SK-N-SH (cell line): ENCODE measurements at regions not wholly inside any gene's neighbourhood (a gene's known extent, or its start where the extent isn't known, plus 50 kb on each side); places are given as distances from the start of the nearest gene placed in this dataset.

Experiments
- CTCF ChIA-PET: fragments of 300-600, 350-600 bp; formaldehyde crosslinking; extraction: SDS; loops from one replicate; lab custom pipeline; 2021; lab: Yijun Ruan, JAX
- POLR2A ChIA-PET: fragments of 350-600 bp; sonication (Branson Sonifier 250); formaldehyde crosslinking; extraction: SDS; loops from one replicate; lab custom pipeline; 2020; ENCODE audit warnings: antibody characterized with exemption, inconsistent platforms; lab: Yijun Ruan, JAX
- DNase-seq: peaks from one replicate; pipeline ENCODE4 v3.0.0; 2012
- H2AFZ ChIP-seq: fragments of 200-600 bp; sonication (generic); 2 replicates; pipeline ENCODE4 v1.8.1; 2016; ENCODE audit warnings: antibody characterized with exemption, mild to moderate bottlenecking, low read depth
- H3F3A ChIP-seq: fragments of 200-600 bp; sonication (generic); replicated peaks from 2 replicates; pipeline ENCODE3; 2016; ENCODE audit warnings: antibody characterized with exemption, mild to moderate bottlenecking; ENCODE audit not compliant: insufficient read depth
- H3K27ac ChIP-seq, 2 experiments: fragments of 200-500 bp in 1 of 2; fragments of 200-600 bp in 1 of 2; sonication (Bioruptor generic) in 1 of 2; sonication (generic), shearing (Covaris generic) in 1 of 2; 2 replicates each; pipeline versions ENCODE4 v1.5.1 to v1.6.1; 2014 to 2016; ENCODE audit warnings: low read depth in 2 of 2, inconsistent platforms in 1 of 2, low read length in 1 of 2, mild to moderate bottlenecking in 1 of 2, mixed read lengths in 1 of 2
- H3K27me3 ChIP-seq: fragments of 200-600 bp; sonication (generic), shearing (Covaris generic); 2 replicates; pipeline ENCODE4 v1.6.1; 2016; ENCODE audit warnings: mixed run types; ENCODE audit not compliant: insufficient read depth
- H3K36me3 ChIP-seq, 2 experiments: fragments of 200-500 bp in 1 of 2; fragments of 200-600 bp in 1 of 2; sonication (Bioruptor generic) in 1 of 2; sonication (generic) in 1 of 2; replicated peaks in 1 of 2; 2 replicates each; pipeline versions ENCODE3 to v1.5.1; 2014 to 2016; ENCODE audit warnings: low read length in 1 of 2, mild to moderate bottlenecking in 1 of 2; ENCODE audit not compliant: insufficient read depth in 2 of 2, control insufficient read depth in 1 of 2
- H3K4me1 ChIP-seq, 2 experiments: fragments of 200-500 bp in 1 of 2; fragments of 200-600 bp in 1 of 2; sonication (Bioruptor generic) in 1 of 2; sonication (generic), shearing (Covaris generic) in 1 of 2; 2 replicates each; pipeline versions ENCODE4 v1.5.1 to v1.6.1; 2014 to 2016; ENCODE audit warnings: low read depth in 1 of 2, low read length in 1 of 2, mixed run types in 1 of 2; ENCODE audit not compliant: insufficient read depth in 2 of 2, control insufficient read depth in 1 of 2
- H3K4me2 ChIP-seq: fragments of 200-600 bp; sonication (generic), shearing (Covaris generic); 2 replicates; pipeline ENCODE4 v1.6.1; 2017; ENCODE audit warnings: mixed run types
- H3K4me3 ChIP-seq, 2 experiments: fragments of 200-500 bp in 1 of 2; fragments of 200-600 bp in 1 of 2; sonication (Bioruptor generic) in 1 of 2; sonication (generic), shearing (Covaris generic) in 1 of 2; 2 replicates each; pipeline versions ENCODE4 v1.5.1 to v1.8.1; 2014 to 2016; ENCODE audit warnings: low read depth in 2 of 2, inconsistent platforms in 1 of 2, low read length in 1 of 2, mild to moderate bottlenecking in 1 of 2, mixed read lengths in 1 of 2, moderate library complexity in 1 of 2
- H3K79me2 ChIP-seq: fragments of 200-600 bp; sonication (generic); 2 replicates; pipeline ENCODE4 v1.8.1; 2017; ENCODE audit warnings: mild to moderate bottlenecking; ENCODE audit not compliant: insufficient read depth
- H3K9ac ChIP-seq: fragments of 200-600 bp; sonication (generic); 2 replicates; pipeline ENCODE4 v1.6.1; 2017; ENCODE audit warnings: mixed run types
- H3K9me2 ChIP-seq: fragments of 200-600 bp; sonication (generic); 2 replicates; pipeline ENCODE4 v1.6.1; 2017; ENCODE audit warnings: mixed run types
- H3K9me3 ChIP-seq: fragments of 200-600 bp; sonication (generic); 2 replicates; pipeline ENCODE4 v1.6.1; 2017; ENCODE audit warnings: mixed run types, mild to moderate bottlenecking, moderate library complexity
- H4K20me1 ChIP-seq: fragments of 200-600 bp; sonication (generic); 2 replicates; pipeline ENCODE4 v1.6.1; 2017; ENCODE audit warnings: mild to moderate bottlenecking, mixed run types; ENCODE audit not compliant: insufficient read depth
- ELF1 ChIP-seq: IDR thresholded peaks from 2 replicates; pipeline ENCODE4 v1.4.0; 2012
- GABPA ChIP-seq: IDR thresholded peaks from 2 replicates; pipeline ENCODE4 v1.4.0; 2012; ENCODE audit warnings: low read depth, mild to moderate bottlenecking
- GATA2 ChIP-seq: sonication (generic); formaldehyde crosslinking; IDR thresholded peaks from 2 replicates; pipeline ENCODE4 v1.5.0; 2020; ENCODE audit warnings: mild to moderate bottlenecking, missing genetic modification reagents
- MEF2A ChIP-seq: IDR thresholded peaks from 2 replicates; pipeline ENCODE4 v1.4.0; 2012; ENCODE audit warnings: low read depth, borderline replicate concordance
- MXI1 ChIP-seq: IDR thresholded peaks from 2 replicates; pipeline ENCODE4 v1.6.1; 2012; ENCODE audit warnings: mild to moderate bottlenecking, low read depth, low read length, improper control_type of control experiment
- PBX3 ChIP-seq: IDR thresholded peaks from 2 replicates; pipeline ENCODE4; 2012
- REST ChIP-seq: IDR thresholded peaks from 2 replicates; pipeline ENCODE4 v1.6.1; 2012; ENCODE audit warnings: mild to moderate bottlenecking, low read depth, low read length, moderate library complexity
- RFX5 ChIP-seq: IDR thresholded peaks from 2 replicates; pipeline ENCODE4 v1.6.1; 2012; ENCODE audit warnings: mild to moderate bottlenecking, improper control_type of control experiment, low read length
- RXRA ChIP-seq: IDR thresholded peaks from 2 replicates; pipeline ENCODE4 v1.4.0; 2012; ENCODE audit warnings: low read depth, mild to moderate bottlenecking, borderline replicate concordance
- TAF1 ChIP-seq: IDR thresholded peaks from 2 replicates; pipeline ENCODE4 v1.6.1; 2012; ENCODE audit warnings: low read depth, mild to moderate bottlenecking, low read length, moderate library complexity, borderline replicate concordance
- WGBS: methylation state at CpG from one replicate; pipeline ENCODE4 v1.1.6; 2017; ENCODE audit warnings: low lambda C conversion rate; 5-methylcytosine and 5-hydroxymethylcytosine counted together
- TF ChIP-seq, protein P1 (sequence below): IDR thresholded peaks from 2 replicates; pipeline ENCODE4 v1.4.0; 2012; ENCODE audit warnings: low read depth, borderline replicate concordance
- TF ChIP-seq, protein P2 (sequence below): fragments of 200-600 bp; sonication (generic); IDR thresholded peaks from 2 replicates; pipeline ENCODE4 v1.6.1; 2017; ENCODE audit warnings: antibody characterized with exemption, mild to moderate bottlenecking, moderate library complexity

DNA sequence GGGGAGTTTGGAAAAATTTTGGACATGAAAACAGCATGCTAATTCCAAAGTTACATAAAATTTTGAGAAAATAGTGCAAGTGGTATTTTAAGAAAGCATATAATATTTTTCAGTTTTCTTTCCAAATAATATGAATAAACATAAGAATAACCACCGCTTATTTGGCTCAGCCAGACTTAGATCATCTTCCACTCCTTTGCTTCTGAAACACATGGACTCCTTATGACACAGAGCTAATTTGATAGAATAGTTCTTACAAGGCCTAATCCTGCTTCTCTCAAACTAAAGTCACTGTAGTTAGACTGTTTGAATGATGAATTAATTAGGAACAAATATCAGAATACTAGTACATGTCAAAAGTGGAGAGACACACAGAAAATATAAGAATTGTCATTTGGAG is 165.5 kb downstream of the POSTN start:
- POLR2A ChIA-PET = no interaction called here
- WGBS = 61% methylated on average over 1 of the region's 1 CpG
- Histone ChIP-seq H3K36me3 (peaks cover 0 to 4% of the 10 kb centered on the region in 2 experiments), H3K9me2 (no peaks in the 10 kb centered on the region), H3K9ac (no peak overlapping the region)
- no peak for TF ChIP-seq PBX3
- no peak for TF ChIP-seq MEF2A
- no peak for TF ChIP-seq GABPA
- TF ChIP-seq, protein P1, sequence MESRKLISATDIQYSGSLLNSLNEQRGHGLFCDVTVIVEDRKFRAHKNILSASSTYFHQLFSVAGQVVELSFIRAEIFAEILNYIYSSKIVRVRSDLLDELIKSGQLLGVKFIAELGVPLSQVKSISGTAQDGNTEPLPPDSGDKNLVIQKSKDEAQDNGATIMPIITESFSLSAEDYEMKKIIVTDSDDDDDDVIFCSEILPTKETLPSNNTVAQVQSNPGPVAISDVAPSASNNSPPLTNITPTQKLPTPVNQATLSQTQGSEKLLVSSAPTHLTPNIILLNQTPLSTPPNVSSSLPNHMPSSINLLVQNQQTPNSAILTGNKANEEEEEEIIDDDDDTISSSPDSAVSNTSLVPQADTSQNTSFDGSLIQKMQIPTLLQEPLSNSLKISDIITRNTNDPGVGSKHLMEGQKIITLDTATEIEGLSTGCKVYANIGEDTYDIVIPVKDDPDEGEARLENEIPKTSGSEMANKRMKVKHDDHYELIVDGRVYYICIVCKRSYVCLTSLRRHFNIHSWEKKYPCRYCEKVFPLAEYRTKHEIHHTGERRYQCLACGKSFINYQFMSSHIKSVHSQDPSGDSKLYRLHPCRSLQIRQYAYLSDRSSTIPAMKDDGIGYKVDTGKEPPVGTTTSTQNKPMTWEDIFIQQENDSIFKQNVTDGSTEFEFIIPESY = no peak
- no peak for TF ChIP-seq RXRA
- no peak for TF ChIP-seq ELF1
- TF ChIP-seq, protein P2, sequence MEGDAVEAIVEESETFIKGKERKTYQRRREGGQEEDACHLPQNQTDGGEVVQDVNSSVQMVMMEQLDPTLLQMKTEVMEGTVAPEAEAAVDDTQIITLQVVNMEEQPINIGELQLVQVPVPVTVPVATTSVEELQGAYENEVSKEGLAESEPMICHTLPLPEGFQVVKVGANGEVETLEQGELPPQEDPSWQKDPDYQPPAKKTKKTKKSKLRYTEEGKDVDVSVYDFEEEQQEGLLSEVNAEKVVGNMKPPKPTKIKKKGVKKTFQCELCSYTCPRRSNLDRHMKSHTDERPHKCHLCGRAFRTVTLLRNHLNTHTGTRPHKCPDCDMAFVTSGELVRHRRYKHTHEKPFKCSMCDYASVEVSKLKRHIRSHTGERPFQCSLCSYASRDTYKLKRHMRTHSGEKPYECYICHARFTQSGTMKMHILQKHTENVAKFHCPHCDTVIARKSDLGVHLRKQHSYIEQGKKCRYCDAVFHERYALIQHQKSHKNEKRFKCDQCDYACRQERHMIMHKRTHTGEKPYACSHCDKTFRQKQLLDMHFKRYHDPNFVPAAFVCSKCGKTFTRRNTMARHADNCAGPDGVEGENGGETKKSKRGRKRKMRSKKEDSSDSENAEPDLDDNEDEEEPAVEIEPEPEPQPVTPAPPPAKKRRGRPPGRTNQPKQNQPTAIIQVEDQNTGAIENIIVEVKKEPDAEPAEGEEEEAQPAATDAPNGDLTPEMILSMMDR = no peak
- TF ChIP-seq TAF1 = no peak
- TF ChIP-seq MXI1 = no peak
- no peak for TF ChIP-seq GATA2 (CRISPR knock-in tag)
- no peak for TF ChIP-seq REST
- TF ChIP-seq RFX5 = no peak
- TF ChIP-seq, all 33 proteins: peak for 0
- Histone ChIP-seq H2AFZ (no peak overlapping the region), H3K79me2 (no peaks in the 10 kb centered on the region), H3K4me3 (no peak overlapping the region), H3F3A (peaks cover 5% of the 10 kb centered on the region), H3K27ac (no peak overlapping the region), H3K4me2 (no peak overlapping the region), H3K4me1 (no peaks in the 10 kb centered on the region), H3K27me3 (no peaks in the 10 kb centered on the region), H3K9me3 (no peaks in the 10 kb centered on the region), H4K20me1 (no peaks in the 10 kb centered on the region)
- no peak for DNase-seq
- CTCF ChIA-PET = interaction anchor here (0.7 kb wide), 1 partner anchor 1801 kb away, joined by 3 read pairs; no protein-coding TSS in a partner anchor
